ENCODE measurements at regions not wholly inside any gene's neighbourhood (a gene's known extent, or its start where the extent isn't known, plus 50 kb on each side); places are given as distances from the start of the nearest gene placed in this dataset.

- Histone ChIP-seq H3K27ac (ENCODE audit: poor library complexity, severe bottlenecking) (no peak overlapping the region), H3K4me3 (ENCODE audit: severe bottlenecking) (no peak overlapping the region), H3K4me1 (ENCODE audit: insufficient read depth, poor library complexity, severe bottlenecking) (no peaks in the 10 kb centered on the region), H3K9me3 (ENCODE audit: severe bottlenecking) (no peaks in the 10 kb centered on the region), H3K27me3 (ENCODE audit: insufficient read depth, poor library complexity, severe bottlenecking) (no peaks in the 10 kb centered on the region), H3K36me3 (ENCODE audit: low read depth) (no peaks in the 10 kb centered on the region)
- DNase-seq (ENCODE audit: low spot score) = no peak
- no peak for TF ChIP-seq CTCF (IDR thresholded peaks at IDR 0.05; ENCODE audit: poor library complexity, severe bottlenecking)
- no peak for ATAC-seq (ENCODE audit: low read depth)
Measured at GRCh38 chr9:86632537-86632936, 278.3 kb upstream of the TUT7 start.

- H3K4me1 ChIP-seq (ENCODE audit: insufficient read depth, poor library complexity, severe bottlenecking) = no peaks in the 10 kb centered on the region
- no peak for TF ChIP-seq CTCF (IDR thresholded peaks at IDR 0.05; ENCODE audit: poor library complexity, severe bottlenecking)
- no peak for DNase-seq (ENCODE audit: low spot score)
- no peak overlapping the region for H3K27ac ChIP-seq (ENCODE audit: poor library complexity, severe bottlenecking)
- no peaks in the 10 kb centered on the region for H3K36me3 ChIP-seq (ENCODE audit: low read depth)
- no peak overlapping the region for H3K4me3 ChIP-seq (ENCODE audit: severe bottlenecking)
- ATAC-seq (ENCODE audit: low read depth) = no peak
- H3K27me3 ChIP-seq (ENCODE audit: insufficient read depth, poor library complexity, severe bottlenecking) = no peaks in the 10 kb centered on the region
- H3K9me3 ChIP-seq (ENCODE audit: severe bottlenecking) = no peaks in the 10 kb centered on the region
Measured at GRCh38 chr9:86629530-86629929, 275.3 kb upstream of the TUT7 start.

GRCh38 chr9:86626802-86627201 is 272.6 kb upstream of the TUT7 start:
- no peak overlapping the region for H3K27ac ChIP-seq (ENCODE audit: poor library complexity, severe bottlenecking)
- no peaks in the 10 kb centered on the region for H3K27me3 ChIP-seq (ENCODE audit: insufficient read depth, poor library complexity, severe bottlenecking)
- no peaks in the 10 kb centered on the region for H3K4me1 ChIP-seq (ENCODE audit: insufficient read depth, poor library complexity, severe bottlenecking)
- H3K4me3 ChIP-seq (ENCODE audit: severe bottlenecking) = no peak overlapping the region
- H3K9me3 ChIP-seq (ENCODE audit: severe bottlenecking) = no peaks in the 10 kb centered on the region
- H3K36me3 ChIP-seq (ENCODE audit: low read depth) = no peaks in the 10 kb centered on the region
- TF ChIP-seq CTCF (IDR thresholded peaks at IDR 0.05; ENCODE audit: poor library complexity, severe bottlenecking) = no peak
- ATAC-seq (ENCODE audit: low read depth) (no peak), DNase-seq (ENCODE audit: low spot score) (no peak)

- no peak for TF ChIP-seq CTCF (IDR thresholded peaks at IDR 0.05; ENCODE audit: poor library complexity, severe bottlenecking)
- Histone ChIP-seq H3K4me1 (ENCODE audit: insufficient read depth, poor library complexity, severe bottlenecking) (no peaks in the 10 kb centered on the region), H3K36me3 (ENCODE audit: low read depth) (no peaks in the 10 kb centered on the region), H3K9me3 (ENCODE audit: severe bottlenecking) (no peaks in the 10 kb centered on the region), H3K27me3 (ENCODE audit: insufficient read depth, poor library complexity, severe bottlenecking) (no peaks in the 10 kb centered on the region), H3K4me3 (ENCODE audit: severe bottlenecking) (no peak overlapping the region), H3K27ac (ENCODE audit: poor library complexity, severe bottlenecking) (no peak overlapping the region)
- no peak for ATAC-seq (ENCODE audit: low read depth)
- no peak for DNase-seq (ENCODE audit: low spot score)
Measured at GRCh38 chr9:86624630-86625029, 270.4 kb upstream of the TUT7 start.

- peak; percentile 25 for TF ChIP-seq CTCF (IDR thresholded peaks at IDR 0.05; ENCODE audit: poor library complexity, severe bottlenecking)
- H3K36me3 ChIP-seq (ENCODE audit: low read depth) = no peaks in the 10 kb centered on the region
- ATAC-seq (ENCODE audit: low read depth) (no peak), DNase-seq (ENCODE audit: low spot score) (no peak)
- H3K4me1 ChIP-seq (ENCODE audit: insufficient read depth, poor library complexity, severe bottlenecking) = no peaks in the 10 kb centered on the region
- H3K27me3 ChIP-seq (ENCODE audit: insufficient read depth, poor library complexity, severe bottlenecking) = no peaks in the 10 kb centered on the region
- H3K27ac ChIP-seq (ENCODE audit: poor library complexity, severe bottlenecking) = no peak overlapping the region
- H3K9me3 ChIP-seq (ENCODE audit: severe bottlenecking) = no peaks in the 10 kb centered on the region
- no peak overlapping the region for H3K4me3 ChIP-seq (ENCODE audit: severe bottlenecking)
Measured at GRCh38 chr9:86614871-86615849, 260.9 kb upstream of the TUT7 start.
